Skeletal muscle satellite cell (primary cell): ENCODE measurements at regions not wholly inside any gene's neighbourhood (a gene's known extent, or its start where the extent isn't known, plus 50 kb on each side); places are given as distances from the start of the nearest gene placed in this dataset. TPM values are rescaled to one million over a fixed set of nuclear protein-coding genes. Genes with fewer than 3 reads are reported as not detected.
"Not testable (repeated sequence)": the region's sequence is repeated elsewhere in the genome, so short reads cannot be mapped to it uniquely, and the experiment has no call there.

ENCODE experiments used
- H3K27me3 ChIP-seq: 2 replicates; pipeline ENCODE4 v1.7.0; 2013; ENCODE audit warnings: low read length; ENCODE audit not compliant: control insufficient read depth, insufficient read depth
- H3K36me3 ChIP-seq: 2 replicates; pipeline ENCODE4 v1.7.0; 2013; ENCODE audit warnings: mild to moderate bottlenecking, control low read depth, low read length; ENCODE audit not compliant: insufficient read depth
- H3K4me1 ChIP-seq: 2 replicates; pipeline ENCODE4 v1.7.0; 2013; ENCODE audit warnings: low read length; ENCODE audit not compliant: control insufficient read depth, insufficient read depth
- H3K4me2 ChIP-seq: 2 replicates; pipeline ENCODE4 v1.7.0; 2013; ENCODE audit warnings: mild to moderate bottlenecking, low read length
- H3K4me3 ChIP-seq: 2 replicates; pipeline ENCODE4 v1.7.0; 2013; ENCODE audit warnings: low read length
- H3K9ac ChIP-seq: 2 replicates; pipeline ENCODE4 v1.7.0; 2013; ENCODE audit warnings: mild to moderate bottlenecking, low read depth, low read length, moderate library complexity
- H3K9me3 ChIP-seq: replicated peaks from 2 replicates; pipeline ENCODE4 v1.7.0; 2013; ENCODE audit warnings: mild to moderate bottlenecking, control low read depth, low read length
- small RNA-seq: library from RNA; depleted of rRNA; stranded (forward); fragments of <200 nt; gene quantifications from one replicate; pipeline ENCODE3, GENCODE V24; 2012

DNA sequence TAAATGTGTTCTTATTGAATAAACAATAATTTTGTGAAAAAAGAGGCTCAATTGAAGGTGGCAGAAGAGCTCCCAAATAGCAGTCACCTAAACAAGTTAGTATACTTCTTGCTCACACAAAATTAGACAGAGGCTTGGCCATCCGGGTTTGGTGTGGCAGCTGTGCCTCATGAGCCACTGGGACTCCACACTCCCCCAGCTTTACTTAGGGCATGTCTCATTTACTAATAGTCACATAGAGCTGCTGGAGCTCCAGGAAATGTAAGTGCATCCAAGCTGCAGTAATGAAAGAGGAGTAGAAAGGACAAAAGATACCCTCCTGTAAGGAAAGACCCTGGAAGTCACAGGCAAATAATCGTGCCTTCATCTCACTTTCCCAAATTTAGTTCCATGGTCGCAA lies 188.8 kb downstream of the ANKRD36 start:
- not testable (repeated sequence) for H3K4me2 ChIP-seq, H3K27me3 ChIP-seq, H3K4me3 ChIP-seq, H3K36me3 ChIP-seq, H3K9ac ChIP-seq, H3K4me1 ChIP-seq, H3K9me3 ChIP-seq

Small RNAs in the stretch of these regions (small RNA-seq; reads per million reads assigned to genes)
- gene IGKV1OR2-11 = not detected
- not detected for gene IGKV1OR2-6
- gene IGKV1OR2-9 = not detected
- gene IGKV2OR2-8 = not detected
- gene IGKV3OR2-5 = not detected
